HepG2 (cell line): ENCODE measurements at regions not wholly inside any gene's neighbourhood (a gene's known extent, or its start where the extent isn't known, plus 50 kb on each side); places are given as distances from the start of the nearest gene placed in this dataset.

Source experiments
- ATAC-seq: fragments of 200-7000 bp; cut with Tn5 transposase; 3 replicates; pipeline ENCODE4 v1.9.1; 2020; ENCODE audit warnings: mild to moderate bottlenecking, moderate library complexity
- BruUV-seq: library from RNA; stranded (reverse); fragments of 400-500 nt; replicated peaks from 2 replicates; lab custom pipeline; 2021; lab: Mats Ljungman, UMichigan
- CTCF ChIA-PET: fragments of 300-600 bp; formaldehyde crosslinking; extraction: SDS; loops from one replicate; lab custom pipeline; 2021; ENCODE audit warnings: low total read pairs, inconsistent platforms, low intra/inter-chr PET ratio; lab: Yijun Ruan, JAX
- POLR2A ChIA-PET: fragments of 350-600 bp; sonication (Branson Sonifier 250); formaldehyde crosslinking; loops from one replicate; lab custom pipeline; 2020; ENCODE audit warnings: antibody characterized with exemption, inconsistent platforms; lab: Yijun Ruan, JAX
- DNase-seq: peaks from one replicate; pipeline ENCODE4 v3.0.0-alpha.2; 2015; ENCODE audit warnings: low spot score
- FAIRE-seq: peaks from 3 replicates; lab custom pipeline; 2011; peaks lifted over from hg19 to GRCh38; lab: Jason Lieb, UNC
- H2AFZ ChIP-seq: one replicate; pipeline ENCODE4 v1.6.1; 2011; ENCODE audit warnings: low read length, inconsistent platforms
- H3K27ac ChIP-seq: fragments of 300-600 bp; 3 replicates; pipeline ENCODE4 v1.8.0; 2011; ENCODE audit warnings: mixed run types, mild to moderate bottlenecking, mixed read lengths, low read length, inconsistent platforms; ENCODE audit not compliant: insufficient read depth; ENCODE audit errors: extremely low read length
- H3K27me3 ChIP-seq, 2 experiments: fragments of 200-600 bp in 1 of 2; 2 replicates in 1 of 2; 3 replicates in 1 of 2; pipeline versions ENCODE4 v1.6.0 to v1.8.0; 2011; ENCODE audit warnings: low read length in 2 of 2, mild to moderate bottlenecking in 2 of 2, moderate library complexity in 2 of 2, inconsistent platforms in 1 of 2; ENCODE audit not compliant: insufficient read depth in 2 of 2, control insufficient read depth in 1 of 2
- H3K36me3 ChIP-seq, 2 experiments: fragments of 200-600 bp in 1 of 2; replicated peaks in 1 of 2; 2 replicates in 1 of 2; 3 replicates in 1 of 2; pipeline versions ENCODE4 v1.5.1 to v1.8.0; 2011; ENCODE audit warnings: low read length in 2 of 2, inconsistent platforms in 1 of 2; ENCODE audit not compliant: insufficient read depth in 2 of 2, control insufficient read depth in 1 of 2
- H3K4me1 ChIP-seq: 2 replicates; pipeline ENCODE4 v1.5.1; 2012; ENCODE audit warnings: low read length, inconsistent platforms; ENCODE audit not compliant: insufficient read depth
- H3K4me2 ChIP-seq: 2 replicates; pipeline ENCODE4 v1.6.0; 2011; ENCODE audit warnings: low read depth, low read length, inconsistent platforms
- H3K4me3 ChIP-seq, 3 experiments: fragments of 200-600 bp in 1 of 3; sonication (generic), shearing (Covaris generic) in 1 of 3; replicated peaks in 1 of 3; 2 replicates each; pipeline ENCODE4 v1.5.1; 2011 to 2016; ENCODE audit warnings: low read length in 3 of 3, inconsistent platforms in 2 of 3, low read depth in 2 of 3, mild to moderate bottlenecking in 2 of 3, control low read depth in 1 of 3, mixed read lengths in 1 of 3; ENCODE audit not compliant: insufficient read depth in 1 of 3
- H3K79me2 ChIP-seq: one replicate; pipeline ENCODE4 v1.6.1; 2011; ENCODE audit warnings: low read length, inconsistent platforms; ENCODE audit not compliant: insufficient read depth
- H3K9ac ChIP-seq: 2 replicates; pipeline ENCODE4 v1.6.0; 2011; ENCODE audit warnings: mild to moderate bottlenecking, low read depth, low read length, inconsistent platforms; ENCODE audit not compliant: insufficient read depth
- H3K9me3 ChIP-seq: 2 replicates; pipeline ENCODE4 v1.5.1; 2012; ENCODE audit warnings: mild to moderate bottlenecking, low read length
- H4K20me1 ChIP-seq: 2 replicates; pipeline ENCODE4 v1.6.0; 2011; ENCODE audit warnings: inconsistent platforms, mild to moderate bottlenecking, low read length, moderate library complexity; ENCODE audit not compliant: insufficient read depth
- CC2D1A ChIP-seq: sonication (generic); formaldehyde crosslinking; IDR thresholded peaks from 2 replicates; pipeline ENCODE4 v1.8.1; 2023; ENCODE audit warnings: mild to moderate bottlenecking, missing genetic modification reagents
- CENPT ChIP-seq: sonication (generic); formaldehyde crosslinking; IDR thresholded peaks from 2 replicates; pipeline ENCODE4 v1.8.0; 2022; ENCODE audit warnings: low read depth, mild to moderate bottlenecking, moderate library complexity, missing genetic modification reagents
- DZIP1 ChIP-seq: sonication (generic); formaldehyde crosslinking; IDR thresholded peaks from 2 replicates; pipeline ENCODE4 v1.5.0; 2020; ENCODE audit warnings: mild to moderate bottlenecking, missing genetic modification reagents
- HCFC1 ChIP-seq: fragments of 150-350 bp; IDR thresholded peaks from 2 replicates; pipeline ENCODE4 v1.6.1; 2014; ENCODE audit warnings: low read depth, low read length
- JUND ChIP-seq: sonication (generic); formaldehyde crosslinking; IDR thresholded peaks from 2 replicates; pipeline ENCODE4 v1.8.0; 2022; ENCODE audit warnings: mild to moderate bottlenecking, missing genetic modification reagents
- MAFF ChIP-seq: IDR thresholded peaks from 2 replicates; pipeline ENCODE4 v1.6.1; 2011; ENCODE audit warnings: low read depth, low read length, improper control_type of control experiment
- NPAS2 ChIP-seq: sonication (generic); formaldehyde crosslinking; IDR thresholded peaks from 2 replicates; pipeline ENCODE4 v1.8.0; 2022; ENCODE audit warnings: mild to moderate bottlenecking, missing genetic modification reagents, borderline replicate concordance
- REPIN1 ChIP-seq: sonication (generic); formaldehyde crosslinking; IDR thresholded peaks from 2 replicates; pipeline ENCODE4 v1.8.0; 2022; ENCODE audit warnings: missing genetic modification reagents, low read depth, mild to moderate bottlenecking, borderline replicate concordance
- TOPORS ChIP-seq: sonication (generic); formaldehyde crosslinking; IDR thresholded peaks from 2 replicates; pipeline ENCODE4 v1.8.0; 2023; ENCODE audit warnings: mild to moderate bottlenecking, missing genetic modification reagents
- ZBTB42 ChIP-seq: sonication (generic); formaldehyde crosslinking; IDR thresholded peaks from 2 replicates; pipeline ENCODE4 v1.5.0; 2020; ENCODE audit warnings: mild to moderate bottlenecking, missing genetic modification reagents
- ZNF264 ChIP-seq: sonication (generic); formaldehyde crosslinking; IDR thresholded peaks from 2 replicates; pipeline ENCODE4 v1.4.0; 2020; ENCODE audit warnings: missing genetic modification reagents
- ZNF530 ChIP-seq: sonication (generic); formaldehyde crosslinking; IDR thresholded peaks from 2 replicates; pipeline ENCODE4 v1.5.0; 2020; ENCODE audit warnings: low read depth, mild to moderate bottlenecking, missing genetic modification reagents
- ZNF776 ChIP-seq: sonication (generic); formaldehyde crosslinking; IDR thresholded peaks from 2 replicates; pipeline ENCODE4 v1.4.0; 2020; ENCODE audit warnings: mild to moderate bottlenecking, missing genetic modification reagents
- ZZZ3 ChIP-seq: sonication (generic); formaldehyde crosslinking; IDR thresholded peaks from 2 replicates; pipeline ENCODE4 v1.4.0; 2020; ENCODE audit warnings: missing genetic modification reagents, mild to moderate bottlenecking, borderline replicate concordance
- in situ Hi-C: cut with HindIII; loops from 2 replicates; pipeline ENCODE4 v1.10.0; 2017; ENCODE audit warnings: low pct_unique_long_range_greater_than_20kb; ENCODE audit not compliant: extremely low pct_ligation_motif_present
- intact Hi-C: fragments of 100-400 bp; cut with micrococcal nuclease; formaldehyde crosslinking; loops from one replicate; pipeline ENCODE4 v1.10.0; 2022; ENCODE audit not compliant: unreplicated experiment
- TF ChIP-seq, protein P1 (sequence below): IDR thresholded peaks from 2 replicates; pipeline ENCODE4 v1.6.1; 2016; ENCODE audit warnings: low read depth, missing genetic modification reagents, missing compliant biosample characterization
- TF ChIP-seq, protein P2 (sequence below): IDR thresholded peaks from 2 replicates; pipeline ENCODE4 v1.6.1; 2016; ENCODE audit warnings: mild to moderate bottlenecking, missing biosample characterization, missing genetic modification reagents

GRCh38 chr12:93957870-93958269, 190.5 kb upstream of the PLXNC1 start:
- FAIRE-seq = no peak
- POLR2A ChIA-PET = no interaction called here
- H3K9me3 ChIP-seq = no peaks in the 10 kb centered on the region
- CTCF ChIA-PET = no interaction called here
- no TSS peak for BruUV-seq
- no peaks in the 10 kb centered on the region for H3K36me3 ChIP-seq
- intact Hi-C loops (no loop called here), in situ Hi-C loops (no loop called here)
- no peak for DNase-seq
- H3K27me3 ChIP-seq = no peaks in the 10 kb centered on the region; a peak in 1 of 5 replicates
- H3K9ac ChIP-seq = no peak overlapping the region
- H3K4me1 ChIP-seq = no peaks in the 10 kb centered on the region
- H4K20me1 ChIP-seq = no peaks in the 10 kb centered on the region
- no peak for ATAC-seq
- H2AFZ ChIP-seq = no peak overlapping the region
- no peak overlapping the region for H3K4me3 ChIP-seq
- no peak overlapping the region for H3K4me2 ChIP-seq
- no peak overlapping the region for H3K27ac ChIP-seq
- H3K79me2 ChIP-seq = no peaks in the 10 kb centered on the region
- TF ChIP-seq HCFC1 (no peak), ZNF264 (no peak), DZIP1 (CRISPR knock-in tag) (no peak), CC2D1A (CRISPR knock-in tag) (no peak), MAFF (no peak), CENPT (CRISPR knock-in tag) (no peak), REPIN1 (CRISPR knock-in tag) (no peak), ZNF776 (CRISPR knock-in tag) (no peak), ZZZ3 (no peak), NPAS2 (CRISPR knock-in tag) (no peak), TOPORS (CRISPR knock-in tag) (no peak), JUND (CRISPR knock-in tag) (no peak), ZNF530 (no peak), ZBTB42 (CRISPR knock-in tag) (no peak)
- TF ChIP-seq, protein P1, sequence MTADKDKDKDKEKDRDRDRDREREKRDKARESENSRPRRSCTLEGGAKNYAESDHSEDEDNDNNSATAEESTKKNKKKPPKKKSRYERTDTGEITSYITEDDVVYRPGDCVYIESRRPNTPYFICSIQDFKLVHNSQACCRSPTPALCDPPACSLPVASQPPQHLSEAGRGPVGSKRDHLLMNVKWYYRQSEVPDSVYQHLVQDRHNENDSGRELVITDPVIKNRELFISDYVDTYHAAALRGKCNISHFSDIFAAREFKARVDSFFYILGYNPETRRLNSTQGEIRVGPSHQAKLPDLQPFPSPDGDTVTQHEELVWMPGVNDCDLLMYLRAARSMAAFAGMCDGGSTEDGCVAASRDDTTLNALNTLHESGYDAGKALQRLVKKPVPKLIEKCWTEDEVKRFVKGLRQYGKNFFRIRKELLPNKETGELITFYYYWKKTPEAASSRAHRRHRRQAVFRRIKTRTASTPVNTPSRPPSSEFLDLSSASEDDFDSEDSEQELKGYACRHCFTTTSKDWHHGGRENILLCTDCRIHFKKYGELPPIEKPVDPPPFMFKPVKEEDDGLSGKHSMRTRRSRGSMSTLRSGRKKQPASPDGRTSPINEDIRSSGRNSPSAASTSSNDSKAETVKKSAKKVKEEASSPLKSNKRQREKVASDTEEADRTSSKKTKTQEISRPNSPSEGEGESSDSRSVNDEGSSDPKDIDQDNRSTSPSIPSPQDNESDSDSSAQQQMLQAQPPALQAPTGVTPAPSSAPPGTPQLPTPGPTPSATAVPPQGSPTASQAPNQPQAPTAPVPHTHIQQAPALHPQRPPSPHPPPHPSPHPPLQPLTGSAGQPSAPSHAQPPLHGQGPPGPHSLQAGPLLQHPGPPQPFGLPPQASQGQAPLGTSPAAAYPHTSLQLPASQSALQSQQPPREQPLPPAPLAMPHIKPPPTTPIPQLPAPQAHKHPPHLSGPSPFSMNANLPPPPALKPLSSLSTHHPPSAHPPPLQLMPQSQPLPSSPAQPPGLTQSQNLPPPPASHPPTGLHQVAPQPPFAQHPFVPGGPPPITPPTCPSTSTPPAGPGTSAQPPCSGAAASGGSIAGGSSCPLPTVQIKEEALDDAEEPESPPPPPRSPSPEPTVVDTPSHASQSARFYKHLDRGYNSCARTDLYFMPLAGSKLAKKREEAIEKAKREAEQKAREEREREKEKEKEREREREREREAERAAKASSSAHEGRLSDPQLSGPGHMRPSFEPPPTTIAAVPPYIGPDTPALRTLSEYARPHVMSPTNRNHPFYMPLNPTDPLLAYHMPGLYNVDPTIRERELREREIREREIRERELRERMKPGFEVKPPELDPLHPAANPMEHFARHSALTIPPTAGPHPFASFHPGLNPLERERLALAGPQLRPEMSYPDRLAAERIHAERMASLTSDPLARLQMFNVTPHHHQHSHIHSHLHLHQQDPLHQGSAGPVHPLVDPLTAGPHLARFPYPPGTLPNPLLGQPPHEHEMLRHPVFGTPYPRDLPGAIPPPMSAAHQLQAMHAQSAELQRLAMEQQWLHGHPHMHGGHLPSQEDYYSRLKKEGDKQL = no peak
- TF ChIP-seq, protein P2, sequence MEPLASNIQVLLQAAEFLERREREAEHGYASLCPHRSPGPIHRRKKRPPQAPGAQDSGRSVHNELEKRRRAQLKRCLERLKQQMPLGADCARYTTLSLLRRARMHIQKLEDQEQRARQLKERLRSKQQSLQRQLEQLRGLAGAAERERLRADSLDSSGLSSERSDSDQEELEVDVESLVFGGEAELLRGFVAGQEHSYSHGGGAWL (CRISPR knock-in tag) = no peak
